ENCODE measurements at regions not wholly inside any gene's neighbourhood (a gene's known extent, or its start where the extent isn't known, plus 50 kb on each side); places are given as distances from the start of the nearest gene placed in this dataset.

GRCh38 chr2:238571661-238572372 is 145.1 kb downstream of the ASB1 start:
- TF ChIP-seq GATA1 (IDR thresholded peaks at IDR 0.05; ENCODE audit: low read depth, low read length), result no peak
- no peak for TF ChIP-seq POLR2A (IDR thresholded peaks at IDR 0.05; ENCODE audit: low read length)
- no peak for DNase-seq

GRCh38 chr2:238573065-238573778 is 146.5 kb downstream of the ASB1 start:
- peak; percentile 22 to 39 for DNase-seq
- TF ChIP-seq POLR2A (IDR thresholded peaks at IDR 0.05; ENCODE audit: low read length), result no peak

GRCh38 chr2:238573916-238574315 is 147.2 kb downstream of the ASB1 start:
- no peak for DNase-seq
- TF ChIP-seq GATA1 (IDR thresholded peaks at IDR 0.05; ENCODE audit: low read depth, low read length) (no peak), POLR2A (IDR thresholded peaks at IDR 0.05; ENCODE audit: low read length) (no peak)

- no peak for TF ChIP-seq POLR2A (IDR thresholded peaks at IDR 0.05; ENCODE audit: low read length)
- no peak for TF ChIP-seq GATA1 (IDR thresholded peaks at IDR 0.05; ENCODE audit: low read depth, low read length)
- DNase-seq, result no peak
These were observed 148.0 kb downstream of the ASB1 start for GRCh38 chr2:238574490-238575271.

- TF ChIP-seq POLR2A (IDR thresholded peaks at IDR 0.05; ENCODE audit: low read length), result no peak
- no peak for TF ChIP-seq GATA1 (IDR thresholded peaks at IDR 0.05; ENCODE audit: low read depth, low read length)
These were observed 149.9 kb downstream of the ASB1 start for GRCh38 chr2:238576674-238577073.

GRCh38 chr2:238578256-238578655 is 151.5 kb downstream of the ASB1 start:
- no peak for TF ChIP-seq POLR2A (IDR thresholded peaks at IDR 0.05; ENCODE audit: low read length)
- TF ChIP-seq GATA1 (IDR thresholded peaks at IDR 0.05; ENCODE audit: low read depth, low read length), result no peak
- DNase-seq, result no peak

More at GRCh38 chr2:238576674-238577073, 149.9 kb downstream of the ASB1 start:
- no peak for DNase-seq

GRCh38 chr2:238580486-238580885 is 153.8 kb downstream of the ASB1 start:
- TF ChIP-seq GATA1 (IDR thresholded peaks at IDR 0.05; ENCODE audit: low read depth, low read length) (no peak), POLR2A (IDR thresholded peaks at IDR 0.05; ENCODE audit: low read length) (no peak)
- no peak for DNase-seq

GRCh38 chr2:238581126-238581525 is 154.4 kb downstream of the ASB1 start:
- TF ChIP-seq GATA1 (IDR thresholded peaks at IDR 0.05; ENCODE audit: low read depth, low read length) (no peak), POLR2A (IDR thresholded peaks at IDR 0.05; ENCODE audit: low read length) (no peak)
- no peak for DNase-seq

- DNase-seq, result no peak
These were observed 155.4 kb downstream of the ASB1 start for GRCh38 chr2:238582159-238582558.

GRCh38 chr2:238584617-238585016 is 157.9 kb downstream of the ASB1 start:
- no peak for DNase-seq
- TF ChIP-seq POLR2A (IDR thresholded peaks at IDR 0.05; ENCODE audit: low read length) (no peak), GATA1 (IDR thresholded peaks at IDR 0.05; ENCODE audit: low read depth, low read length) (no peak)

More at GRCh38 chr2:238582159-238582558, 155.4 kb downstream of the ASB1 start:
- TF ChIP-seq POLR2A (IDR thresholded peaks at IDR 0.05; ENCODE audit: low read length), result no peak
- TF ChIP-seq GATA1 (IDR thresholded peaks at IDR 0.05; ENCODE audit: low read depth, low read length), result no peak

- DNase-seq, result no peak
These were observed 159.4 kb downstream of the ASB1 start for GRCh38 chr2:238585836-238586821.

GRCh38 chr2:238586931-238587775 is 160.4 kb downstream of the ASB1 start:
- DNase-seq, result no peak
- TF ChIP-seq POLR2A (IDR thresholded peaks at IDR 0.05; ENCODE audit: low read length), result no peak
- TF ChIP-seq GATA1 (IDR thresholded peaks at IDR 0.05; ENCODE audit: low read depth, low read length), result no peak

More at GRCh38 chr2:238585836-238586821, 159.4 kb downstream of the ASB1 start:
- TF ChIP-seq GATA1 (IDR thresholded peaks at IDR 0.05; ENCODE audit: low read depth, low read length) (no peak), POLR2A (IDR thresholded peaks at IDR 0.05; ENCODE audit: low read length) (no peak)
